ENCODE measurements at regions not wholly inside any gene's neighbourhood (a gene's known extent, or its start where the extent isn't known, plus 50 kb on each side); places are given as distances from the start of the nearest gene placed in this dataset.

GRCh38 chr12:126247936-126248335 is 1182.7 kb downstream of the AACS start:
- H3K4me3 Mint-ChIP-seq = no peak overlapping the region
- Histone ChIP-seq H2BK5ac (ENCODE audit: insufficient read length, low read length) (no peak overlapping the region), H4K5ac (ENCODE audit: insufficient read length, low read depth, low read length) (no peak overlapping the region), H2BK12ac (ENCODE audit: insufficient read length, low read depth, low read length) (no peak overlapping the region), H2BK15ac (ENCODE audit: low read depth, low read length) (no peak overlapping the region), H2AK5ac (ENCODE audit: insufficient read length, low read length) (no peak overlapping the region), H3T11ph (ENCODE audit: low read length) (no peak overlapping the region), H3K56ac (ENCODE audit: insufficient read length, low read depth, low read length) (no peak overlapping the region), H3K27ac (ENCODE audit: insufficient read length, low read depth, low read length) (no peak overlapping the region), H4K20me1 (ENCODE audit: control insufficient read depth, insufficient read depth, insufficient read length) (no peaks in the 10 kb centered on the region), H3K9me3 (ENCODE audit: control insufficient read depth, low read depth, low read length) (no peaks in the 10 kb centered on the region), H3K9ac (ENCODE audit: extremely low read depth, insufficient read length, low read length) (no peak overlapping the region), H3K18ac (ENCODE audit: insufficient read length, low read depth, low read length) (no peak overlapping the region), H3K27me3 (ENCODE audit: insufficient read depth, low read length) (no peaks in the 10 kb centered on the region; the same call in 1 of the 2 replicates), H2AFZ (ENCODE audit: low read length) (no peak overlapping the region), H2BK120ac (ENCODE audit: low read depth, low read length, poor library complexity, severe bottlenecking) (no peak overlapping the region), H3K4me1 (ENCODE audit: insufficient read depth, low read length) (peaks cover under 1% of the 10 kb centered on the region; the same call in 1 of the 2 replicates), H2BK20ac (ENCODE audit: low read depth, low read length, poor library complexity, severe bottlenecking) (no peak overlapping the region), H4K91ac (ENCODE audit: insufficient read length, low read depth, low read length) (no peak overlapping the region), H3K23me2 (ENCODE audit: insufficient read length, low read depth, low read length, poor library complexity, severe bottlenecking) (no peaks in the 10 kb centered on the region), H3K79me1 (ENCODE audit: insufficient read depth, low read depth, low read length, poor library complexity, severe bottlenecking) (no peaks in the 10 kb centered on the region), H3K4me2 (ENCODE audit: insufficient read depth, insufficient read length, low read length) (no peak overlapping the region), H3K79me2 (ENCODE audit: insufficient read depth, low read length) (no peaks in the 10 kb centered on the region), H3K4ac (ENCODE audit: low read depth, low read length) (no peak overlapping the region), H4K8ac (replicated peaks; ENCODE audit: insufficient read length, low read depth, low read length) (no peak overlapping the region), H3K14ac (ENCODE audit: insufficient read depth, low read length) (no peak overlapping the region), H3K23ac (ENCODE audit: insufficient read length, low read depth, low read length) (no peak overlapping the region)
- TF ChIP-seq, protein P1, sequence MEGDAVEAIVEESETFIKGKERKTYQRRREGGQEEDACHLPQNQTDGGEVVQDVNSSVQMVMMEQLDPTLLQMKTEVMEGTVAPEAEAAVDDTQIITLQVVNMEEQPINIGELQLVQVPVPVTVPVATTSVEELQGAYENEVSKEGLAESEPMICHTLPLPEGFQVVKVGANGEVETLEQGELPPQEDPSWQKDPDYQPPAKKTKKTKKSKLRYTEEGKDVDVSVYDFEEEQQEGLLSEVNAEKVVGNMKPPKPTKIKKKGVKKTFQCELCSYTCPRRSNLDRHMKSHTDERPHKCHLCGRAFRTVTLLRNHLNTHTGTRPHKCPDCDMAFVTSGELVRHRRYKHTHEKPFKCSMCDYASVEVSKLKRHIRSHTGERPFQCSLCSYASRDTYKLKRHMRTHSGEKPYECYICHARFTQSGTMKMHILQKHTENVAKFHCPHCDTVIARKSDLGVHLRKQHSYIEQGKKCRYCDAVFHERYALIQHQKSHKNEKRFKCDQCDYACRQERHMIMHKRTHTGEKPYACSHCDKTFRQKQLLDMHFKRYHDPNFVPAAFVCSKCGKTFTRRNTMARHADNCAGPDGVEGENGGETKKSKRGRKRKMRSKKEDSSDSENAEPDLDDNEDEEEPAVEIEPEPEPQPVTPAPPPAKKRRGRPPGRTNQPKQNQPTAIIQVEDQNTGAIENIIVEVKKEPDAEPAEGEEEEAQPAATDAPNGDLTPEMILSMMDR (conservative IDR thresholded peaks at IDR 0.05) = no peak
- no peak for DNase-seq
- H3K9me3 Mint-ChIP-seq = peaks cover 0 to 7% of the 10 kb centered on the region in 2 experiments; a peak in 3 of 5 replicates
- no CpG with 5 or more reads among the region's 1 CpG for WGBS (ENCODE audit: extremely low coverage, insufficient read length, low lambda C conversion rate)
- H3K4me1 Mint-ChIP-seq = peaks cover 29 to 33% of the 10 kb centered on the region in 2 experiments
- H3K27ac Mint-ChIP-seq = no peak overlapping the region
- H3K27me3 Mint-ChIP-seq (ENCODE audit: low read depth) = peaks cover 4% of the 10 kb centered on the region; the same call in 1 of the 2 replicates
- H3K36me3 Mint-ChIP-seq (ENCODE audit: insufficient read depth in 1 of 3, low read depth in 3 of 3) = peaks cover 0 to 4% (median 2%) of the 10 kb centered on the region in 3 experiments; a peak in 3 of 7 replicates

Measured in H9 (cell line).